ENCODE measurements at regions not wholly inside any gene's neighbourhood (a gene's known extent, or its start where the extent isn't known, plus 50 kb on each side); places are given as distances from the start of the nearest gene placed in this dataset.

DNA sequence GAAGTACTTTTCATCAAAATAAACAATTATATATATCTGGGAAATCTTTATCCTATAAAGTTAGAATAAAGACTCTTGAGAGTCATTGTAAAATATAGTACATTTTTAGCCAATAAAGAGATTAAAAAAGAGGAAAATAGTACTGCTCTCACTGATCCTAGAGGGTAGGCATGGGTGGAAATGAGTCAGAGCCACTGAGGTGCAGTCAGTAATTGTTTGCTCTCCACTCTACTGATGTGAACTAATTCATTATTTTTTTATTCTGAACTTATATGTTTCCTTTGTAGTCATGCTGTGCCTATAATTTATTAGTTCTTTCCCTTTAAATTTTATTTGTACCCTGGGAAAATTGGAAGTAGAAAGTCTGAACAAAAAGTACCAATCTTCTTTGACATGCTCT, 1359.4 kb upstream of the GJE1 start:
- TF ChIP-seq, protein P1, sequence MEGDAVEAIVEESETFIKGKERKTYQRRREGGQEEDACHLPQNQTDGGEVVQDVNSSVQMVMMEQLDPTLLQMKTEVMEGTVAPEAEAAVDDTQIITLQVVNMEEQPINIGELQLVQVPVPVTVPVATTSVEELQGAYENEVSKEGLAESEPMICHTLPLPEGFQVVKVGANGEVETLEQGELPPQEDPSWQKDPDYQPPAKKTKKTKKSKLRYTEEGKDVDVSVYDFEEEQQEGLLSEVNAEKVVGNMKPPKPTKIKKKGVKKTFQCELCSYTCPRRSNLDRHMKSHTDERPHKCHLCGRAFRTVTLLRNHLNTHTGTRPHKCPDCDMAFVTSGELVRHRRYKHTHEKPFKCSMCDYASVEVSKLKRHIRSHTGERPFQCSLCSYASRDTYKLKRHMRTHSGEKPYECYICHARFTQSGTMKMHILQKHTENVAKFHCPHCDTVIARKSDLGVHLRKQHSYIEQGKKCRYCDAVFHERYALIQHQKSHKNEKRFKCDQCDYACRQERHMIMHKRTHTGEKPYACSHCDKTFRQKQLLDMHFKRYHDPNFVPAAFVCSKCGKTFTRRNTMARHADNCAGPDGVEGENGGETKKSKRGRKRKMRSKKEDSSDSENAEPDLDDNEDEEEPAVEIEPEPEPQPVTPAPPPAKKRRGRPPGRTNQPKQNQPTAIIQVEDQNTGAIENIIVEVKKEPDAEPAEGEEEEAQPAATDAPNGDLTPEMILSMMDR (IDR thresholded peaks at IDR 0.05 in 4 of 5, conservative IDR thresholded peaks at IDR 0.05 in 1 of 5) = no peak
- no peak for TF ChIP-seq POLR2A (IDR thresholded peaks at IDR 0.05)
